ENCODE measurements at regions not wholly inside any gene's neighbourhood (a gene's known extent, or its start where the extent isn't known, plus 50 kb on each side); places are given as distances from the start of the nearest gene placed in this dataset.
A peak's percentile ranks its signal among the peaks of the same experiment; 100 is the strongest.

- DNase-seq: no peak
These were observed 110.3 kb downstream of the CMPK2 start for GRCh38 chr2:6755456-6755855.

- DNase-seq: no peak
These were observed 108.5 kb downstream of the CMPK2 start for GRCh38 chr2:6757215-6757614.

- no peak for DNase-seq
These were observed 106.0 kb downstream of the CMPK2 start for GRCh38 chr2:6759689-6760088.

- DNase-seq: no peak
These were observed 105.6 kb downstream of the CMPK2 start for GRCh38 chr2:6760132-6760531.

GRCh38 chr2:6764968-6765723 lies 100.6 kb downstream of the CMPK2 start:
- DNase-seq: no peak

GRCh38 chr2:6769346-6769745 lies 96.4 kb downstream of the CMPK2 start:
- no peak for DNase-seq

GRCh38 chr2:6770006-6770405 lies 95.7 kb downstream of the CMPK2 start:
- DNase-seq: no peak

GRCh38 chr2:6771634-6772611 lies 93.8 kb downstream of the CMPK2 start:
- DNase-seq: peak; percentile 36

GRCh38 chr2:6773007-6773693 lies 92.6 kb downstream of the CMPK2 start:
- peak; percentile 56 for DNase-seq

GRCh38 chr2:6773694-6774044 lies 92.0 kb downstream of the CMPK2 start:
- no peak for DNase-seq

- no peak for DNase-seq
These were observed 89.6 kb downstream of the CMPK2 start for GRCh38 chr2:6776125-6776524.

GRCh38 chr2:6777626-6778025 lies 88.1 kb downstream of the CMPK2 start:
- DNase-seq: no peak

GRCh38 chr2:6780765-6781274 lies 84.9 kb downstream of the CMPK2 start:
- DNase-seq: peak; percentile 80

GRCh38 chr2:6782517-6783237 lies 83.0 kb downstream of the CMPK2 start:
- DNase-seq: no peak

GRCh38 chr2:6783238-6783614 lies 82.5 kb downstream of the CMPK2 start:
- DNase-seq: no peak

- no peak for DNase-seq
These were observed 81.4 kb downstream of the CMPK2 start for GRCh38 chr2:6784291-6784690.

GRCh38 chr2:6785493-6785892 lies 80.2 kb downstream of the CMPK2 start:
- no peak for DNase-seq

GRCh38 chr2:6787376-6787775 lies 78.3 kb downstream of the CMPK2 start:
- no peak for DNase-seq

- DNase-seq: no peak
These were observed 77.1 kb downstream of the CMPK2 start for GRCh38 chr2:6788614-6789013.

GRCh38 chr2:6789559-6790138 lies 76.1 kb downstream of the CMPK2 start:
- no peak for DNase-seq

GRCh38 chr2:6791682-6792081 lies 74.0 kb downstream of the CMPK2 start:
- no peak for DNase-seq

GRCh38 chr2:6792883-6793282 lies 72.8 kb downstream of the CMPK2 start:
- no peak for DNase-seq
